Adipocyte (in vitro differentiated cells): ENCODE measurements at regions not wholly inside any gene's neighbourhood (a gene's known extent, or its start where the extent isn't known, plus 50 kb on each side); places are given as distances from the start of the nearest gene placed in this dataset.

Source experiments
- DNase-seq: peaks from one replicate; pipeline ENCODE4 v3.0.0-alpha.2; 2015; ENCODE audit warnings: low read depth
- H3K27me3 ChIP-seq: replicated peaks from 2 replicates; pipeline ENCODE4 v1.7.0; 2013; ENCODE audit warnings: mild to moderate bottlenecking, low read length, moderate library complexity; ENCODE audit not compliant: control insufficient read depth, insufficient read depth
- H3K36me3 ChIP-seq: 2 replicates; pipeline ENCODE4 v1.7.0; 2013; ENCODE audit warnings: low read length, mild to moderate bottlenecking, moderate library complexity; ENCODE audit not compliant: control insufficient read depth, insufficient read depth, severe bottlenecking
- H3K4me1 ChIP-seq: 2 replicates; pipeline ENCODE4 v1.7.0; 2013; ENCODE audit warnings: mild to moderate bottlenecking, low read length, moderate library complexity; ENCODE audit not compliant: control insufficient read depth, insufficient read depth
- H3K4me3 ChIP-seq: 2 replicates; pipeline ENCODE4 v1.7.0; 2013; ENCODE audit warnings: mild to moderate bottlenecking, low read length, moderate library complexity
- H3K9ac ChIP-seq: 2 replicates; pipeline ENCODE4 v1.7.0; 2013; ENCODE audit warnings: mild to moderate bottlenecking, low read length, moderate library complexity
- H3K9me3 ChIP-seq: 2 replicates; pipeline ENCODE4 v1.7.0; 2013; ENCODE audit warnings: mild to moderate bottlenecking, low read length, moderate library complexity; ENCODE audit not compliant: control insufficient read depth

DNA sequence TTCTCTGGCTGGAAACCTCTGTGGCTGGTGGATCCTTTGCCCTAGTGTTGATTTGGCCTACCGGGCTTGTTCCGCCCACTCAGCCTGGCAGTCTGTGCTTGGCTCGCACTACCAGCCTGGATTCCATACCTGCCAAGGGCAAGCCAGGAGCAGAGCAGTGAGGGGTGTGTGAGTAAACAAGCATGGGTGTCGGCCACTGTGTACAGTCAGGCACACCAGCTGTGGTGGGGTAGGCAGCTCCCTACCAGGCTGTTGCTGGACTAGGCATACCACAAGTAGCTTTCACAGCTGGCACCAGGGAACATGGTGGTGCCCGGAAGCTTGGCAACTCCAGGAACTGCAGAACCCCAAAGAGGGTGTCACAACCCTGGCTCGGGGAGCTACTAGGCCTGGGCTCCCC lies 942.9 kb upstream of the LRRN3 start:
- no peak for DNase-seq
- Histone ChIP-seq H3K4me1 (no peaks in the 10 kb centered on the region), H3K36me3 (no peaks in the 10 kb centered on the region), H3K9ac (no peak overlapping the region), H3K4me3 (no peak overlapping the region), H3K9me3 (no peaks in the 10 kb centered on the region), H3K27me3 (no peaks in the 10 kb centered on the region)

DNA sequence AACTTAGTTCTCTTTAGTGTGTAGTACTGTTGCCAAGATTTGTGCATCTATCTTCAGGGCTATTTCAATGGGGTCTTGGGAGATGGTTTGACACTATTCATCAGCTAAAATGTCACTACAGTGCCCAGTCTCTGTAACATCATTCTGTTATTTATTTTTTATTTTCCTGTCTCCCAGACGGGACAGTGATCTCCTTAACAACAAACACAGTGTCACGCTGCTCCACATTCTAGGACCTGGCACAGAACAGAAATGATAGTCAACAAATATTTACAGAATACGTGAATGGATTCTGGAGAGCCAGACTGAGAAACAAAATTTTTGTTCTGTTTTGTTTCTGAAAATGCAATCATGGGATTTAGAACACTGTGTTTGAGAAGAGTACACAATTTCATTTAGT lies 937.7 kb upstream of the LRRN3 start:
- no peak for DNase-seq
- no peak overlapping the region for H3K4me3 ChIP-seq

DNA sequence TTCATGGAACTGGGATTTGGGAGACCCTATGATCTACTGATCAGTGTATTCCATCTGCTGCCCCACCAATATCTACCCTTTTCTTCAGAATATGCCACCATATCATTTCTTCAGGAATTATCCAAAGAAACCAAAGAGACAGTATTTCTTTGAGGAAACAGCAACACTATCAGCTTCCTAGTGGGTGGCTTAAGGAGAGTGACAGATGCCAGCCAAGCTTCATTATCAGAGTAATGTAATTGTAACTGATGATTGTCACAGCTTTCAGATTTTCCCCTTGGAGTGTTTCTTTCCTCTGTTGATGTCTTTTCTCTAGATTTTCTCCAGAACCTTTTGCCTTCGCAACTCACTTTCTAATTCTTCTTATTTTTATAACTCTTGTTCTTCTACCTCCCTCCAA lies 934.4 kb upstream of the LRRN3 start:
- H3K4me3 ChIP-seq = no peak overlapping the region
- no peaks in the 10 kb centered on the region for H3K27me3 ChIP-seq
- H3K9ac ChIP-seq = no peak overlapping the region
- no peaks in the 10 kb centered on the region for H3K9me3 ChIP-seq
- no peaks in the 10 kb centered on the region for H3K36me3 ChIP-seq
- H3K4me1 ChIP-seq = peaks cover 5% of the 10 kb centered on the region
- DNase-seq = no peak

More for the DNA sequence above, 937.7 kb upstream of the LRRN3 start:
- H3K9ac ChIP-seq = no peak overlapping the region
- H3K4me1 ChIP-seq = peaks cover 5% of the 10 kb centered on the region
- no peaks in the 10 kb centered on the region for H3K27me3 ChIP-seq
- H3K36me3 ChIP-seq = no peaks in the 10 kb centered on the region
- H3K9me3 ChIP-seq = no peaks in the 10 kb centered on the region

DNA sequence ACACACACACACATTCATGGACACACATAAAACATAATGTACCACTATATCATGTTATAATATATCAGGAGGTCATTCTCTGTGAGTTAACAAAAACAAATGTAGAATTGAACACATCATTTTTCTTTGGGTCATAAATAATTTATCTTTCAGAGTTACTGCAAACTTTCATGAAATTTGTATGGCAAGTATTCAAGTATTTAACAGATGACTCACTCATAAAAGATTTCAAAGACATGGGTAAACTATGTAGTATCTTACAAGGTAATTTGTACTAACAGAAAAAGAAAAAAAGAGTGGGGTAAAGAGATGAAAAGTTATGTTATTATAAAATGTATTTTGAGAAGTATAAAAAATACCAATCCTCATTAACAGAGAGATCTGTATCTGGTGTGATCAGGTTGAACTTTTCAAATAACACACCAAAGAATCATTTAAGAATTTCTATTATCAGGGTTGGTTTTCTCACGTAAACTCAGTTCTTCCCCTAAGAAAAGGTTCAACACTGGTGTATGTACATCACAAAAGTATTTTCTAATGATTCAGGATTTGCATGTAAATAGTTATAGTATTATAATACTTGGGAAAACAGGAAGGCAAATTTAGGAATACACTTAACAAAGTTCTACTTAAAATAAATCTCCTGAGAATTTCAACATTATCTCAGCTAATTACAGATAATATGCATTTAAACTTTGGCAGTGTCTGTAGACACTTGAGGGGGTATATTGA lies 933.1 kb upstream of the LRRN3 start:
- peaks cover 3% of the 10 kb centered on the region for H3K9me3 ChIP-seq
- H3K27me3 ChIP-seq = no peaks in the 10 kb centered on the region
- peak; percentile 20 for DNase-seq
- peaks cover 5% of the 10 kb centered on the region for H3K4me1 ChIP-seq
- no peak overlapping the region for H3K4me3 ChIP-seq
- no peak overlapping the region for H3K9ac ChIP-seq
- H3K36me3 ChIP-seq = no peaks in the 10 kb centered on the region

GRCh38 chr7:110168010-110168409 lies 922.9 kb upstream of the LRRN3 start:
- no peak for DNase-seq
- no peak overlapping the region for H3K9ac ChIP-seq
- H3K9me3 ChIP-seq = no peaks in the 10 kb centered on the region
- no peaks in the 10 kb centered on the region for H3K36me3 ChIP-seq
- H3K4me3 ChIP-seq = no peak overlapping the region
- no peaks in the 10 kb centered on the region for H3K4me1 ChIP-seq
- H3K27me3 ChIP-seq = no peaks in the 10 kb centered on the region

- H3K36me3 ChIP-seq = no peaks in the 10 kb centered on the region
- no peaks in the 10 kb centered on the region for H3K9me3 ChIP-seq
- no peaks in the 10 kb centered on the region for H3K27me3 ChIP-seq
- H3K4me3 ChIP-seq = no peak overlapping the region
- no peaks in the 10 kb centered on the region for H3K4me1 ChIP-seq
- H3K9ac ChIP-seq = no peak overlapping the region
- DNase-seq = peak; percentile 29
These were observed 920.1 kb upstream of the LRRN3 start for GRCh38 chr7:110170841-110171240.

DNA sequence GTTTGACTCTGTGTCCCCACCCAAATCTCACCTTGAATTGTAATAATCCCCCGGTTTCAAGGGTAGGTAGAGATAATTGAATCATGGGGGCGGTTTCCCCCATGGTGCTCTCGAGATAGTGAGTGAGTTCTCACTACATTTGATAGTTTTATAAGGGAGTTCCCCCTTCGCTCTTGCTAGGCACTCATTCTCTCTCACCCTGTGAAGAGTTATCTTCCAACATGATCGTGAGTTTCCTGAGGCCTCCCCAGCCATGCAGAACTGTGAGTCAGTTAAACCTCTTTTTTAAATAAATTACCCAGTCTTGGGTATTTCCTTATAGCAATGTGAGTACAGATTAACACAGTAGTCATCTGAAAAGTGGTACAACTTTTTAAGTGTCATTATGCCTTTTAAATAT lies 913.5 kb upstream of the LRRN3 start:
- Histone ChIP-seq H3K36me3 (no peaks in the 10 kb centered on the region), H3K27me3 (no peaks in the 10 kb centered on the region), H3K9me3 (no peaks in the 10 kb centered on the region), H3K9ac (no peak overlapping the region), H3K4me3 (no peak overlapping the region), H3K4me1 (no peaks in the 10 kb centered on the region)
- DNase-seq = no peak

- no peak overlapping the region for H3K4me3 ChIP-seq
- no peak overlapping the region for H3K9ac ChIP-seq
- no peaks in the 10 kb centered on the region for H3K36me3 ChIP-seq
- H3K27me3 ChIP-seq = no peaks in the 10 kb centered on the region
- no peaks in the 10 kb centered on the region for H3K4me1 ChIP-seq
- no peak for DNase-seq
- H3K9me3 ChIP-seq = no peaks in the 10 kb centered on the region
These were observed 911.9 kb upstream of the LRRN3 start for GRCh38 chr7:110179037-110179436.

DNA sequence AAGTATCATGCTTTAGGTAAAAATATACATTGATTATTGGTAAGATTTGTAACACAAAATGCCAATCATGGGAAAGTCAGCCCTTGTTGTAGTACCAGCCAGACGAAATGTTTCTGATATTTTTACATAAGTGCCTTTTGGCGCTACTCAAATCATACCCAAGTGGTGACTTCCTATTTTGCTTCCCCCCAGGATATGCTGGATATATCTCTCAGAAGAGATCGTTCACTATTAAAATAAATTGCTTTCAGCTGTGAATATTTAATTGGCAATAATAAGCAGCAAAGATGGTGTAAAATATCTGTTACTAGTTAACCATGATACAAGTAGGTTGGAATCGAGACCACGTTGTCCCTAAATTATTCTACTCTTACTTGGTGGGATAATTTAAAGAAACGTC lies 909.2 kb upstream of the LRRN3 start:
- no peaks in the 10 kb centered on the region for H3K9me3 ChIP-seq
- no peaks in the 10 kb centered on the region for H3K4me1 ChIP-seq
- H3K4me3 ChIP-seq = no peak overlapping the region
- no peaks in the 10 kb centered on the region for H3K27me3 ChIP-seq
- no peak for DNase-seq
- H3K9ac ChIP-seq = no peak overlapping the region
- H3K36me3 ChIP-seq = no peaks in the 10 kb centered on the region

GRCh38 chr7:110186334-110186733 lies 904.6 kb upstream of the LRRN3 start:
- no peak overlapping the region for H3K9ac ChIP-seq
- H3K27me3 ChIP-seq = no peaks in the 10 kb centered on the region
- DNase-seq = no peak
- H3K4me1 ChIP-seq = no peaks in the 10 kb centered on the region
- H3K4me3 ChIP-seq = no peak overlapping the region
- H3K9me3 ChIP-seq = peaks cover 9% of the 10 kb centered on the region
- no peaks in the 10 kb centered on the region for H3K36me3 ChIP-seq

- no peak overlapping the region for H3K4me3 ChIP-seq
- no peaks in the 10 kb centered on the region for H3K4me1 ChIP-seq
- no peaks in the 10 kb centered on the region for H3K27me3 ChIP-seq
- DNase-seq = no peak
- no peaks in the 10 kb centered on the region for H3K36me3 ChIP-seq
- no peak overlapping the region for H3K9ac ChIP-seq
- peaks cover 9% of the 10 kb centered on the region for H3K9me3 ChIP-seq
These were observed 902.9 kb upstream of the LRRN3 start for GRCh38 chr7:110187877-110188554.
